Lung (tissue), 11 donors: ENCODE measurements at regions not wholly inside any gene's neighbourhood (a gene's known extent, or its start where the extent isn't known, plus 50 kb on each side); places are given as distances from the start of the nearest gene placed in this dataset.

Experiments
- ATAC-seq: fragments of 200-7000 bp; cut with Tn5 transposase; one replicate; pipeline ENCODE4 v1.9.1; 2020; ENCODE audit warnings: moderate number of reproducible peaks; ENCODE audit not compliant: insufficient read depth, low FRiP score
- DNase-seq, 3 donors: peaks; one replicate each; pipeline ENCODE4 v3.0.0-alpha.2; 2013 to 2017
- H3K27ac ChIP-seq, 2 donors: one replicate each; pipeline ENCODE4 v1.5.1; 2013; ENCODE audit warnings: mild to moderate bottlenecking in 2 of 2, moderate library complexity in 2 of 2, control low read depth in 1 of 2, inconsistent platforms in 1 of 2, low read depth in 1 of 2, low read length in 1 of 2
- H3K27me3 ChIP-seq, 3 donors: one replicate each; pipeline ENCODE4 v1.5.1; 2013; ENCODE audit warnings: low read length in 2 of 3; ENCODE audit not compliant: control insufficient read depth in 3 of 3, insufficient read depth in 3 of 3
- H3K36me3 ChIP-seq, 4 donors: one replicate each; pipeline ENCODE4 v1.5.1; 2013; ENCODE audit warnings: low read length in 4 of 4, mild to moderate bottlenecking in 1 of 4, moderate library complexity in 1 of 4; ENCODE audit not compliant: control insufficient read depth in 4 of 4, insufficient read depth in 4 of 4
- H3K4me1 ChIP-seq, 5 donors: one replicate each; pipeline ENCODE4 v1.5.1; 2013; ENCODE audit warnings: low read length in 5 of 5, mild to moderate bottlenecking in 2 of 5, moderate library complexity in 1 of 5; ENCODE audit not compliant: control insufficient read depth in 5 of 5, insufficient read depth in 5 of 5
- H3K4me3 ChIP-seq: one replicate; pipeline ENCODE4 v1.5.1; 2013; ENCODE audit warnings: mild to moderate bottlenecking, control low read depth, moderate library complexity
- H3K9ac ChIP-seq, 2 donors: one replicate each; pipeline ENCODE4 v1.5.1; 2013; ENCODE audit warnings: low read length in 2 of 2, control low read depth in 1 of 2; ENCODE audit not compliant: insufficient read depth in 1 of 2
- H3K9me3 ChIP-seq, 4 donors: one replicate each; pipeline ENCODE4 v1.5.1; 2013; ENCODE audit warnings: low read length in 3 of 4, mild to moderate bottlenecking in 1 of 4, moderate library complexity in 1 of 4; ENCODE audit not compliant: control insufficient read depth in 4 of 4, insufficient read depth in 3 of 4
- CTCF ChIP-seq: IDR thresholded peaks from 2 replicates; pipeline ENCODE4 v1.5.1; 2012; ENCODE audit warnings: mild to moderate bottlenecking; ENCODE audit errors: control extremely low read depth, extremely low read depth
- WGBS, 2 donors: extraction: QIAGEN DNeasy Blood & Tissue Kit; methylation state at CpG; one replicate each; pipeline ENCODE4 v1.1.7; 2013; 5-methylcytosine and 5-hydroxymethylcytosine counted together
- donor health status: control.
- donor health status: control.
- donor health status: Bipolar disorder and iron deficiency.
- donor health status: healthy.
- donor health status: DM: yes; HTN: yes; CAD: no.

- Histone ChIP-seq H3K27ac (no peak overlapping the region), H3K4me1 (no peaks in the 10 kb centered on the region), H3K9me3 (no peaks in the 10 kb centered on the region), H3K27me3 (no peaks in the 10 kb centered on the region), H3K4me3 (no peak overlapping the region), H3K36me3 (no peaks in the 10 kb centered on the region), H3K9ac (no peak overlapping the region)
- TF ChIP-seq CTCF = no peak
- DNase-seq = no peak
- 73 to 80% methylated on average over 9 of the region's 9 CpGs for WGBS, 2 donors
- ATAC-seq = no peak
Observed at GRCh38 chr6:100210137-100211117, 216.4 kb upstream of the MCHR2 start.

- TF ChIP-seq CTCF = no peak
- H3K4me3 ChIP-seq = no peak overlapping the region
- no peaks in the 10 kb centered on the region for H3K4me1 ChIP-seq
- H3K9ac ChIP-seq = no peak overlapping the region
- ATAC-seq (no peak), DNase-seq (no peak)
- H3K27me3 ChIP-seq = no peaks in the 10 kb centered on the region
- H3K9me3 ChIP-seq = no peaks in the 10 kb centered on the region
- WGBS, 2 donors = 80 to 94% methylated on average over 2 of the region's 2 CpGs
- no peak overlapping the region for H3K27ac ChIP-seq
- H3K36me3 ChIP-seq = no peaks in the 10 kb centered on the region
Observed at GRCh38 chr6:100209323-100210136, 215.5 kb upstream of the MCHR2 start.

GRCh38 chr6:100203400-100203799 is 209.4 kb upstream of the MCHR2 start:
- H3K27ac ChIP-seq = no peak overlapping the region
- 78 to 89% methylated on average over 3 of the region's 3 CpGs for WGBS, 2 donors
- no peak overlapping the region for H3K9ac ChIP-seq
- H3K27me3 ChIP-seq = no peaks in the 10 kb centered on the region
- H3K4me1 ChIP-seq = no peaks in the 10 kb centered on the region
- no peak overlapping the region for H3K4me3 ChIP-seq
- ATAC-seq (peak; percentile 27), DNase-seq (no peak)
- no peaks in the 10 kb centered on the region for H3K36me3 ChIP-seq
- TF ChIP-seq CTCF = no peak
- H3K9me3 ChIP-seq = no peaks in the 10 kb centered on the region
